Activated CD4-positive, CD25-positive, alpha-beta regulatory T cell treated with anti-CD3 and anti-CD28 coated beads, Interleukin-2, amount 50 U/mL, for 72 hours (primary cell): ENCODE measurements at regions not wholly inside any gene's neighbourhood (a gene's known extent, or its start where the extent isn't known, plus 50 kb on each side); places are given as distances from the start of the nearest gene placed in this dataset.

ENCODE experiments used
- DNase-seq: peaks from one replicate; pipeline ENCODE4 v3.0.0; 2021

DNA sequence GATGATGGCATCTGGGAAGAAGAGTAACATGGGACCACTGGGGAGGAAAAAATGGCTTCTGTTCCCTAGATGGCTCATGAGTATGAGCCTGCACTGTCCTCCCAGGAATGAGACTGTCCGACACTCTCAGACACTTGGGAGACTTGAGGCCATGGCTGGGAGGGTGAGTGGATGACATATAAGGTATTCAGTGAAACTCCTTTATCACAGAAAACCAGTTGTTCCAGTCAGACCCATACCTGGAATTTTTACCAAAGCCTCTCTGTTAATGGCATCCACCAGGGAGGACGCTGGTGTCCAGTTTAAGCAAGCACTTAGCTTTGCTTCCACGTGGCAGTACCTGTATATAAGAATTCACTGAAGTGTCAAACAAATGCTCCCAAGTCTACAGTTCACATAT lies 116.7 kb upstream of the C10orf90 start:
- no peak for DNase-seq

DNA sequence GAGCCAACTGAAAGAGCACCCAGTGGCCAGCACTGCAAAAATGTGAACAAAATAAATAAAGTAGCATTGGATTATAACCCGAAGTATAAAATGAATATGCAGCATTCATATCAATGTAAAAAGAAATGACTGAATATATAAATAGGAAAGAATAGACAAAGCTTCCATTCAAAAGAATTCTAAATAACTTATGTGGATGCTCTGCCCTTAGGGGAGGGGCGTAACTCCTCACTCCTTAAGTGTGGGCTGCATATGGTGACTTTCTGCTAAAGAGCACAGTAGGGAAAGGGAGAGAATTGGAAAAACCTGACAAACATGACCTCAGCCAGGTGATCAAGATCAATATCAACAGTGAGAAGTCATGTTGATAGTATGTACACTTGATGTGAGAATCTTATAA lies 109.9 kb upstream of the DOCK1 start:
- DNase-seq, result no peak

DNA sequence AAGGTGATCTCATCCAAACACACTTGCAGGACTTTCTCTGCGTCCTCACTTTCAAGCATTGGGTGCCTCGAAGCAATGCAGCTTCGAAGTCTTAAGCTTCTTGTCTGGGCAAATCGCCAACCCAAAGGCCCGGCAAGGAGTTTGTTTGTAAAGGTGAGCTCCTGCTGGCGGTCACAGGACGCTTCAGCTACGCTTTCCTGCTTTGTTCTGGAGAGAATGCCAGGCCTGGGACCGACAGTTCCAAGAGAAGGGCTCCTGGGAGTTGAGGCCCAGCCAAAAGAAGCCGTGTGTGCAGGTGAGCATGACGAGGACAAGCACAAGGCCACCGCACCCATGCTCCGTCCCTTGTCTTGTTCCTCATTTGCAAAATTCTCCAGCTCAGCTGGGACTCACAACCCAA lies 106.6 kb upstream of the DOCK1 start:
- no peak for DNase-seq

DNA sequence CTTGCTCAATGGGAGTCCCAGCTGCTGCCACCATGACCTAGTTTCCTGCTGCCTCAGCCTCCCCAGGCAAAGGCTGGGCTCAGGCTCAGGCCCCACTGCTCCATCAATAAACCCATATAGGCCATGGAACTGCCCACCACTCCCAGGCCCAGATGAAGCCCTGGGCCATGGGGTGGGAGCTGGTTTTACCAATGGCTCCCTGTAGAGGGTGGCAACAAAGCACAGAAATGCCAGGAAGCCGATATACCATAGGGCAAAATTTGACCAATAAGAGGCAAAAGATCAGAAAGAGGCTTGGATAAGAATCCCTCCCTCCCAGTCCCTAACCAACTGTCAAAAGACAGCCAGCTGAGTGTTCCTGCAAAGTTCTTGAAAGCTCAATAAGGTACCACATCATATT lies 101.8 kb upstream of the DOCK1 start:
- DNase-seq, result no peak

DNA sequence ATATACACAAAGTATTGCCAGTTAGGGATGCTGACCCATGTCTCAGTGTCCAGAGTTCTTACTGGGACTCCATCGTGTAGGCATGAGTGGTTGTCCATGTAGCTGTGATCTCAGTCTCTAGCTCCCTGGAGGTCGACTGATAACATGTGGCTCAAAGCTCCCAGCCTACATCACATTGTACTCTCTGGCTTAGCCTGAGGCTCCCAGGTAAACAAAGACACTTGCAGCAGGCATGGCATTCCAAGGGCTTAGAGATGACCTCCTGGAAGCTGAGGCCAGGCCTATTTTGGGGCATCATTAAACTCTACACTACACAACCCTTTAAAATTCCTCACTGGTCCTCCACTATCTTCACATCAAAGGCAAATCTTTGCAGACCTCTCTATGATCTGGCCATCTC lies 100.8 kb upstream of the DOCK1 start:
- no peak for DNase-seq

DNA sequence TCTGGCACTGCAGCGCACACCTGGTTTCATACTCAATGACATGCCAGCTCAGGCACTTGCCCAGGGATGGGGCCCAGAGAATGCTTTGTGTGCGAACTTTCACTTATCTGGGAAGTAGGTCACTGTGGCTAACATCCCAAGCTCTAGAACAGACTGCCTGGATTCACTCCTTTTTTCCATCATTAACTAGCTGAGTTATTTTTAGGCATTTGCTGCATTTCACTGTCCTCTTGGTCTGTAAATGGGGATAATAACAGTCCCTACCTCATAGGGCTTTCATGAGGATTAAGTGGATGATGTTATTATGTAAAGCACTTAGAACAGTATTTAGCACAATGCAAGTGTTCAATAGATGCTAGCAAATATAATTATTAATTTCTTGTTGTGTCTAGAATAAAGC lies 98.7 kb upstream of the DOCK1 start:
- no peak for DNase-seq

DNA sequence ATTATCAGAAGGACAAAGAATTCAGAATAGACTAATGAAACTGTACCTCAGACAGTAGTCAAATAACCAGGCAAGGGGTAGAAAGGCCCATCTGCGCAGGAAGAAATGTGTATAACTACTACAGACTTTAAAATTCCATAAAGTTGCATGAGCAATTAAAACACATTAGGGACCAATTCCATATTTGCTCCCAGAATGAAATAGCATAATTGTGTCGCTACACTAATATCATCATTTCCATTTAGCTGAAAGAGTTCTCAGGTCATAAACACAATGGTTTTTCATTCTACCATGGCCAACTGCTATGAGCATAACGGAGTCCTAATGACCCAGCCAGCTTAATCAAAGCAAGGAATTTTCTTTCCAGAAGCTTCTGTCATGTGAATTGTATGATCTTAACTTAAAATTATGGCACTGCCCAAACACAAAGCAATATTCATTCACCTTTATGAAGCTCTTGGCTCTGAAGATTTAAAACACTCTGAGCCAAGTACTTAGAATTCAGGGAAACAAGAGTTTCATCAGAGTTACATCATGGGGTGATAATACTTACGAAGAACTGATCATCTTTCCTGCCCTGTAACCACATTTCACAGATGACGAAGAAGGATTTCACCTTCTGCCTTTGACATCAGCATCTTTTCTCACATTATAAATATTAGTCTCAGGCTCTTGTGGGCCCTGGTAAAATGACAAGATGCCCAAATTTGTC lies 98.1 kb upstream of the DOCK1 start:
- no peak for DNase-seq

DNA sequence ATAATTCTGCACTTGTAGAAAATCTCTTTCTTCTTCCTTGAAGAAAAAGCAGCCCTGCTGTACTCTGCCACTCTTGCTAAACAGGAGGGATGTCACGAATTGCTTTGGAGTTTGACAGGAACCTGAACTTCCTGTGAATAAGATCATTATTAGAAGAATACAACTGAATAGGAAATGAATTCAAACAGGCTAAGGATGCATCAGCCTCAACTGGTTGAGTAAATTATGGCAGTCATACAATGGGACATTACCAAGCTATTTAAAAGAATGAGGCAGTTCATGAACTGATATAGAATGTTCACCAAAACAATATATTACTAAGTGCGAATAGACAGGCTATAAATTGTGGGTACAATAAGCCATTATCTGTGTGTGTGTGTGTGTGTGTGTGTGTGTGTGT lies 97.1 kb upstream of the DOCK1 start:
- DNase-seq, result no peak

DNA sequence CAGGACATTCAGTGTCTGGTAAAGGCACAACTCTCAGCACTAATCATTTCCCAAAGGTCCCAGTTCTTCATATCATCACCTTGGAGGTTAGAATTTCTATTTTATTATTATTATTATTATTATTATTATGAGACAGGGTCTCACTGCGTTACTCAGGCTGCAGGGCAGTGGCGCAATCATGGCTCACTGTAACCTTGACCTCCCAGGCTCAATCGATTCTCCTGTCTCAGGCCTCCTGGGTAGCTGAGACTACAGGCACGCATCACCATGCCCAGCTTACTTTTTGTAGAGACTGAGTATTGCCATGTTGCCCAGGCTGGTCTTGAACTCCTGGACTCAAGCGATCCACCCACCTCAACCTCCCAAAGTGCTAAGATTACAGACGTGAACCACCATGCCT lies 91.8 kb upstream of the DOCK1 start:
- DNase-seq, result no peak

DNA sequence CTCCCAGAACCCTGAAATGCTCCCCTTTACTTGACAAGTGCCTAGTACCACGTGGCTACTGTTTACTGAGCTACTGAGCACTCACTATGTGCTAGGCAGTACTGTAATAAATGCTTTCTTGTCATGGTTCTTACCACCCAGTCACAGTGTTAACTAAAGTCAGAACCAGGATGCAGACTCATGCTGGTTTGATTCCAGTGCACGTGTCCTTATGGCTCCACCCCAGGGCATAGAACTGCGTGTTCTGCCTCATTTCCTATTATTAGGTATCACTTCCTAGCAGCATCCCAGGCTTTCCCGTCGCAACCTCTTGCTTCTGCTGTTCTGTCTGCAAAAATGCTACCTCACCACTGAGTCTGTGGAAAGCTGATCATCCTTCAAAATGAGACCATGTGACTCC lies 71.7 kb upstream of the DOCK1 start:
- DNase-seq, result no peak

DNA sequence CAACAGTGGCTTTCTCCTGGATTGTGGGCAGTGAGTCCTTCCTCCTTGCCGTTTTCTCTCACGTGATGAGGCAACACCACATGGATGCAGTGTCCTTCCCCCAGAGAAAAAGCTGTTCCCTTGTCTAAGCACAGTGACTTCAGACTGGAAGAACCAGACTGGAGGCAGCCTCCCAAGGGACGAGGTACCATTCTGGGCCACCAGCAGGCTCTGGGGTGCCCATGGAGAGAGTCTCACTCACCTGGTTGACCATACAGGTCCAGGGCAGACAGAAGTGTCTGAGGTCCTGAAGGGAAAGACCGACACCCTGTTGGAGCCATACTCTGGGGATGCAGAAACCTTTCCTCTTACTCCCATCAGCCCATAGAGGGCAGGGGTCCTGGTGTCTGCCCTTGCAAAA lies 69.2 kb upstream of the DOCK1 start:
- no peak for DNase-seq

DNA sequence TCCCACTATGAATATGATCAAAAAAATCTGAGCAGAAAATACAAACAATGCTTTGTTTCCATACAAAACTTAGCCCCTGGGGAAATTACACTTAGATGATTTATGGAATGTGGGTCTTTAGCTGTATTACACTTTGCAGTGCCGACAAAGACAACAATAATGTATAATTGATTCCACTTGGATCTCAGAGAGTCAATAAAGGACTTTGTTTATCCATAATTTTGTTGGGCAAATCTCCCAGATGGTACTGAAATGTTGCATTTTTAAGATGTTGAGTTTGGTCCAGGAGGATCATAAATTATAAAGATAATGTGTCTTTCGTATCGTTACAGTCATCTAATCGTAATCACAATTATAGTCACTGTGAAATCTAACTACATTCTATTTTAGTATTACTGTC lies 66.9 kb upstream of the DOCK1 start:
- no peak for DNase-seq

DNA sequence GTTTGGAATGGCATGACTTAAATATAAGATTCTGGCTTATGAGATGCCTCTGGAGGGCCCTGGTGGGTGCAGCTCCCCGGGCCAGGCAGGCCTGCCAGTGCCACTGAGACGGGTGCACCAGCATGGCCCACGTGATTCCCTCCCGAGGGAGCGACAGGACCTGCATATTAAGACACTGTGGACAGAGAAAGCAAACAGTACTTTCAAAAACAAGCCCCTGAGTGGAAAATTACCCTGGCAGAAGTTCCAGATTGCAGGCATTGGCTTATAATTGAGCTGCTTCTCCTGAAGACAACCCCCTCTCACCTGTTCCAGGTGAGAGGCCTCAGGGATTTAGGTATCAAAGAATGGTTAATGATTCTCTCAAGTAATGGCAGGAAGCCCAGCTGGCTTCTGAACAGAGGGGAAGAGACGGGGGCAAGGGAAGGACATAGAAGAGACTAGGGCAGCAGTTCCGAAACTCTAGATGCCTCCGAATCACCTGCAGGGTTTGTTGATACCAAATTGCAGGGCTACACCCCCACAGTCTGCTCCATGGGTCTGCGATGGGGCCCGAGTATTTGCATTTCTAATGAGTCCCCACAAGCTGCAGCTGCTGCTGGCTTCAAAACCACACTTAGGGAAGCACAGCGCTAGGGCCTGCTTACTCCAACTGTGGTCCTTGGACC lies 66.0 kb upstream of the DOCK1 start:
- DNase-seq, result no peak

DNA sequence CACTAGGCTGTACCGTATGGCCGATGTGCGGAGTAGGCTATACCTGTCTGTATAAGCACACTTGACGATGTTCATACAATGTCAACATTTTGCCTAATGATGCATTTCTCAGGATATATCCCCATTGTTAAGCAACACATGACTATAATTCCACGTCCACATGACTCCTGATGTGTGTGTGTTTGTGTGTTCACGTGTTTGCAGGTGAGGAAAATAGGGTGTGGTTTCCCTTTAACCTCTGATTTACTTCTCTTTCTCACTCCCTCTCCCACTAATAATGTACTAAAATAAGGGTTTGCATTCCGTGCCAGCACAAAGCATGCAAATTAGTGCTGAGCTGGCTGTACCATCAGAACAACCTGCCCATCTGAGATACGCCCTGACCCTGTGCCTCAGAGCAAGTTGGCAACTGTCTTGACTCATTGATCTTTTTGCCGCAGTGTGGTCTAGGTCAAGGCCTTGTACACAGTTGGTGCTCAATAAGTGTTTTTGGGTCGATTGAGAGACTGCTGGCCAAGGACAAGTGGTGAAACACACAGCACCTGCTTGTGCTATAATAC lies 64.6 kb upstream of the DOCK1 start:
- no peak for DNase-seq

DNA sequence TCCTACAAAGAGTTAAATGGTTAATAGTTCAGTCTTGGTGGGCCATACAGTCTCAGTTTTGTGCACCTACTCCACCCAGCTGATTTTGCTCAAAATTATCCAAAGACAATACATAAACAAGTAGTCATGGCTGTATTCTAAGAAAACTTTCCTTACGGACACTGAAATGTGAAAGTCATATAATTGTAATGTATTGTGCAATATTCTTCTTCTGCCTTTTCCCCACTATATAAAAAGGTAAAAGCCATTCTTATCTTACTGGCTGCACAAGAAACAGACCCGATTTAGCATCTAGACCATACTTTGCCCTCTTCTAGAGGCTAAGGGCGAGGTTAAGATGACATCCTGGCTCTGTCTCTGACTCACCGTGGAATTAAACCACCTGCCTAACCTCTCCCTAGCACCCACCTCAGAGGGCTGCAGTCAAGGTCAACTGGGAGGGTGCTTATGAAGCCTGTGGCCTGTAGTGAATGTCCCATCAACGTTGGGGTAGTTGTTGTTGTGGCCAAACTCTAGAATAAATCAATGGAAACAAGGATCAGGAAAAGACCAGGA lies 63.8 kb upstream of the DOCK1 start:
- DNase-seq, result no peak

DNA sequence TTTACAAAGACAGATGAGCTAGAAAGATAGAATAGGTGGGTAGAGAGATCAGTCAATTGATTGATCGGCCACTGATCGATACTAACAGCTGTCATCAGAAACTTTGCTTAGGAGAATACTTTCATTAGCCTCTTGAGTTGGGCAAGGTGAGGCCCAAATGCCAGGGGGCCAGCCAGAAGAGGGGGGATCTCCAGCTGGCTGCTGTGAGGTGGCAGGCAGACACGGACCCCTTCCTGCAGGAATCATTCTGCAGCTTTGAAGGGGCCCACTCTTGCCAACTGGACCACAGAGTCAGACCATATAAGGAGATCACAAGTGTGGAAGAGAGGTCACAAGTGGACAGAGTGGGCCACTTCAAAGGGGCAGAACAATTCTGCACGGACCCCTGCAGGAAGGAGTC lies 62.9 kb upstream of the DOCK1 start:
- DNase-seq, result no peak

DNA sequence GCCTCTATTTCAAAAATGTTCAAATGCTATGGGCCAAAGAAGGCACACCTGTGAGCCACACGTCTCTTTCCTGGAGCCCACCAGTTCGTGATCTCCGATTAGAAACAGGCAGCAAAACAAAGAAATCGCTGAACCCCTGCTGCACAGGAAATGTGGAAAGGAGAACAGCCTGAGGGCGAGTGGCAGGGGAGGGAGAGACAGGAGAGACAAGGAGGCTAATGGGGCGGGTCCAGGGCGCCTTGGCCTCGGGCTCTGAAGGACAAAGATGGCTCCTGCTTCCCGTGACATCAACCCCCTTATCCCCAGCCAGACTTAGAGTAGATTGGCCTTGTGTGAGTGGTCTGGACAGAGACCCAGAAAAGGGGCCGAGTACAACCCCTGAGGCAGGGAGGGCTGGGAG lies 62.4 kb upstream of the DOCK1 start:
- no peak for DNase-seq

DNA sequence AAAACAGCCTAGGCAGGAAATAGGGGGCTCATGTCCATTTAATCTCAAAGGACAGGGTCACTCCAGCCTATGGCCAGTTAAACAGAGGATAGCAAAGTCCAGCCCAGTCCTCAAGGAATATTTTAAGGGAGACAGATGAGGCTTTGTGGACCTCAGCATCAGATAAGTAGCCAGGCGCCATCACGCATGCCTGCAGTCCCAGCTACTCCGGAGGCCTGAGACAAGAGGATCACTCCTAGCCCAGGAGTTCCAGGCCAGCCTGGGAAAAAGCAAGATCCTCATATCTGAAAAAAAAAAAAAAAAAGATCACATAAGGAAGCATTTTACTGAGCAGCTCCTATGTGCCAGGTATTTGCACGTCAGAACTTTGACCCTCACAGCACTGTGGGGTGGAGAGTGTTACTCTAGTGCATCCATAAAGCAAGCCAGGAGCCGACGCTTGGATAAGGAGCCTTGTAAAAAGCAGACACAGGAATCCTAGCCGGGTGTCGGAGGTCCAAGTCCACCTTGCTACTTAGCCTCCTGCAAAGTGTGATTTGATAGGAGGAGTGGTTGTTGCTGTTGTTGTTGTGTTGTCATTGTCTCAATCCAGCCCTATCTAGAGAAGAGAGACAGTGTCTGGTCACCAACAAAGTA lies 61.8 kb upstream of the DOCK1 start:
- no peak for DNase-seq

DNA sequence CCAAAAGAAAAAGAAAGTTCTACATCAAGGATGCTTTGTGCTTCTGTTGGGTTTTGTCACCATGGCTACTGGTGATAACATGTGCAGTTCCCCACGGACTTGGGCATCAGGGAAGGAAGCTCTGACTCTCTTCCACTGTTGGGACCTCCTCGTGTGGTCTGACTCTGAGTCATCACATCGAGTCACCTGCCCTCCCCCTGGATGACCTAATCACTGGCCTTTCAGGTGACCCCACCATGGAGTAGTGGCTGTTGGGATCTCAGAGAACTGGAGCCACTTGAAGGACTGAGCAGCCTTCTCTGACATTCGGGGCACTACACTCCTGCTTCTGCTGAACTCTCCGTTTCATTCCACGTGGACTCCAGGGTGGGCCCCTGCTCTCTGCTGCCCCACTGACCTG lies 60.8 kb upstream of the DOCK1 start:
- DNase-seq, result no peak

DNA sequence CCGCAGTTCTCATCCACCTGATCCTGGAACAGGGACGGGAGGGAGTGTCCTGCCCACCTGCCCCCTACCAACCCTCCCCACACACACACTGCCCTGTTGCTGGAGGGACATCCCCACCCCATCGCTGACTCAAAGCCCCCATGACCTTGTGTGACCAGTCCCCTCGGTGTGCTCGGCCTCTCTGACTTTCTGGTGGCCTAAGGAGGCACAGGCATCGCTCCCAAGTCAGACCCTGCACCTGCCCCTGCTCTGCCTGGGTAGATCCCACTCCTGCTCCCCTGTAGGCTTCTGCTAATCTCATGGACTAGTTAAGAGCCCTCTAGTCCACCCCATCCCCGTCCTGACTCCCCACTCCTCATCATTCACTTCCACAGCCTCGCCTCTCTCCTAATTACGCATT lies 58.8 kb upstream of the DOCK1 start:
- no peak for DNase-seq

DNA sequence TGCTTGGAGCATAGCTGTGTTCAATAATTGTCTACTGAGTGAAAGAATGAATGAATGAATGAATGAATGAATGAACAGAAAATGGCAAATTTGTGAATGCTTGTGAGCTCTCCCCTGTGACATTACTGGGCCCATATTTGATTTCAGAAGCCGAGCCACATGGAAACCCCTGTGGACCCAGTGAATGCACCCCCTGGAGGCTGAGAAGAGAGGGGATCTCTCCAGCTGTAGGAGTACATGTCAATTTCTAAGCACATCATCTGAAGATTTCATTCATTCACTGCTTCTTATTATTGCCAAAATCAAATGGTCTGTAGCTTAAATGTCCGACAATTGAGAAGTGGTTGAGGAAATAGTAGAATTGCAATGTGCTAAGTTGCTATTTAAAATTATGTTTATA lies 58.3 kb upstream of the DOCK1 start:
- no peak for DNase-seq

DNA sequence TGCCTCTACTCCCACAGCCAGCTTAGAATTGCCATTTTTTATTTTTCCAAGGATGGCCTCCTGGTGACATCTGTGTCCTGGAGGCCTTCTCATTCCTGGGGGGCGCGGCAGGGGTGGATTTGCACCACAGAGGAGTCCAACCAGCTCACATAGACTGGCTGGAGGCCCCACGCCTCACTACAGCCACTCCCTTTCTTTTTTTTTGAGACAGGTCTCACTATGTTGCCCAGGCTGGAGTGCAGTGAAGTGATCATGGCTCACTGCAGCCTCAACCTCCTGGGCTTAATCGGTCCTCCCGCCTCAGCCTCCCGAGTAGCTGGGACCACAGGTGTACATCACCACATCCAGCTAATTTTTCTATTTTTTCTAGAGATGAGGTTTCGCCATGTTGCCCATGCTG lies 57.6 kb upstream of the DOCK1 start:
- DNase-seq, result no peak

DNA sequence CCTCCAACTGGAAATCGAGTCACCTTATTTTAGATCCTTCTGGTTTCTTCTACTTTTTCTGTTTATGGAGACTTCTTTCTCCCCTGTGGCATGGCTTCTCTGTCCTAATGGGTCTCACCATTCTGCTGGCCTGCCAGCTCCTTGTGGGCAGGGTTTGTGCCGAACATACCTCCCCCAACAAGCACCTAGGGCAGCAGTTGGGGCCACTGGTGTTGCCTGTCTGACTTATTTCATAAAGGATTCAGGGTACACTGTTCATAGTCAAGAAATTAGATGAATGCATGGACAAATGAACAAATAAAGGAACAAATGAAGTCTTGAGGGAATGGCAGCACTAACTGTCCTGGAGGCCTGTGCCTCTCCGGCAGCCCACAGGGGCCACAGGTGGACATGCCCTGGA lies 55.6 kb upstream of the DOCK1 start:
- DNase-seq, result no peak
